ES-I3 (cell line): ENCODE measurements at regions not wholly inside any gene's neighbourhood (a gene's known extent, or its start where the extent isn't known, plus 50 kb on each side); places are given as distances from the start of the nearest gene placed in this dataset.

Experiments
- H3K36me3 ChIP-seq: 2 replicates; pipeline ENCODE4 v1.6.1; 2013; ENCODE audit warnings: mild to moderate bottlenecking, low read length, control low read depth, moderate library complexity; ENCODE audit not compliant: insufficient read depth
- H3K4me1 ChIP-seq: 2 replicates; pipeline ENCODE4 v1.6.1; 2013; ENCODE audit warnings: mild to moderate bottlenecking, control low read depth, low read length; ENCODE audit not compliant: insufficient read depth
- H3K9ac ChIP-seq: 2 replicates; pipeline ENCODE4 v1.6.1; 2013; ENCODE audit warnings: low read depth, mild to moderate bottlenecking, low read length, moderate library complexity
- H3K9me3 ChIP-seq: 2 replicates; pipeline ENCODE4 v1.6.1; 2013; ENCODE audit warnings: mild to moderate bottlenecking, low read length, moderate library complexity; ENCODE audit not compliant: control insufficient read depth, insufficient read depth

DNA sequence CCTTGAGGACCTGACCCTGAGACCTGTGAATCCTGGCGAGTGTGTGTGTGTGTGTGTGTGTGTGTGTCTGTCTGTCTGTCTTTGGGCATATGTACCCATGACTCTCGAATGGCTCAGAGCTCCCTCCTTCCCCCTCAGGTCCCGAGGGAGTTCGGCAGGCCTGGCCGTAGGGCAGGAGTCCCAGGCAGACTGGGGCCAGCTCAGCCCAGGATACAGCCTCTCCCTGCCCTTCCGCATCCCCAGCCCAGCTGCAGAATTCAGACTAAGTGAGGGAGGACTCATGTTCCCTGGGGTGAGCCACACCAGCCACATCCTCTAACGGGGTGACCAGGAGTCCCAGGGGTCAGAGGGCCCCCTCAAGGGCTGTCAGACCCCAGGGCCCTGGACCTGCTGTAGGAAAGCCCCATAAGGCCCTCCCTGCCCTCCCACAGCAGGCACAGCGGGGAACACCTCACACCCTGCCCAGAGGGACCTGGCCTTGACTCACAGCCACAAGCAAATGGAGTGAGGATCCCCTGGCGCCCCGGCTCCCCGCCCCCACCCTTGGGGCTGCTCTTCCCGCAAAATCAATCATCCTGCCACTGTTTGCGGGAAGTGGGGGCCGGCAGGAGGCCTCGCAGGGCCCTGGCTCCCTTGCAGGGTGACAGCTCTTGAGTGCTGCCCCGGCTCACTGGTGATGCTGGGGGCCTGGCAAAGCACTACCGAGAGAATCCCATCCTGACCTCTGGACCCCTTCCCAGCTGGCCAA, 101.7 kb upstream of the CASZ1 start:
- Histone ChIP-seq H3K36me3 (no peaks in the 10 kb centered on the region), H3K9me3 (no peaks in the 10 kb centered on the region), H3K9ac (no peak overlapping the region), H3K4me1 (peaks cover 31% of the 10 kb centered on the region)

DNA sequence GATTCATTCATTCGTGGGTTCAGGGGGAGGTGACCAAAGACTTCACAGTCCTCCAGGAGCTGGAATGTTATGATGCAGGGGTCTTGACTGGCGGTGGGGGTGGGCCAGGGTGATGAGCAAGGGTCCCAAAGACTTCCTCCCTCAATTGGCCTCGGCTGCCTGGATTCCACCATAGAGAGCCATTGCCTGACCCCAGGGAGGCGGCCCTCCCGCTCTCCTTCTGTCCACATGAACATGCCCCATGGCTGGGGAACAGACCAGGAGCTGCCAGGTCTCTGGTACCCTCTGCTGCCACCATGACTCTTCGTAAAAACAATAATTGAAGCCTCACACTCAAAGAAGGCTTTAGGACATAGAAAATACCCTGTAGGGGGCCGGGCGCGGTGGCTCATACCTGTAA, 102.5 kb upstream of the CASZ1 start:
- peaks cover 31% of the 10 kb centered on the region for H3K4me1 ChIP-seq
- H3K9ac ChIP-seq = no peak overlapping the region
- no peaks in the 10 kb centered on the region for H3K9me3 ChIP-seq
- no peaks in the 10 kb centered on the region for H3K36me3 ChIP-seq

DNA sequence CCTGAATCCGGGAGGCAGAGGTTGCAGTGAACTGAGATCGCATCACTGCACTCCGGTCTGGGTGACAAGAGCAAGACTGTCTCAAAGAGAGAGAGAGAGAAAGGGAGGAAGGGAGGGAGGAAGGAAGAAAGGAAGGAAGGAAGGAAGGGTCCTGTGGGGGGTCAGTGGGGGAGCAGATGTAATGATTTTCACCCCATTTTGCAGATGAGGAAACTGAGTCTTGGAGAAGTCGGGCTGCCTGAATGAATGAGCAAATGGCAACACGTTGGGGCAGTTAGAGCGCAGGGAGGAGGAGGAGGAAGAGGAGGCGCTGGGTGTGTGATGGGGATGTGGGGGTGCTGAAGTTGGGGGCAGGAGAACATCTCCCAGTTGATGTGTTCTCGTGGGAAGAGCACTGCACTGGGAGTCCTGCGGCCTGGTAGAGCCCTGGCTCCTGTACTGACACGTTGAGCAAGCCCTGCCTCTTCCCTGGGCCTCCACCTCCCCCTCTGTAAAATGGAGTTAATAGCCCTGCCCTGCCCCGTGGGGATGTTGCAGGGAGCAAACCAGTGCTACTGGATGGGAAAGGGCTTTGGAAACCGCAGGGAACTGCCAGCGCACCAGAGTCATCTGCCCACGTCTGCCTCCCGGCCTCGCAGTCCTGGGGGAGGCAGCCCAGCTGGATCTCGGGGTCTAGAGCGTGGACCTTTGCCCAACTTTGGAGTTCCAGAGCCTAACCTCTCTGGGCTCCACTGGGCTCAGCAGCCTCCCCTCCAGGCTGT, 103.2 kb upstream of the CASZ1 start:
- Histone ChIP-seq H3K4me1 (peaks cover 31% of the 10 kb centered on the region), H3K9ac (peak overlapping the region; percentile 19; the same call in 1 of the 2 replicates), H3K36me3 (no peaks in the 10 kb centered on the region), H3K9me3 (no peaks in the 10 kb centered on the region)

DNA sequence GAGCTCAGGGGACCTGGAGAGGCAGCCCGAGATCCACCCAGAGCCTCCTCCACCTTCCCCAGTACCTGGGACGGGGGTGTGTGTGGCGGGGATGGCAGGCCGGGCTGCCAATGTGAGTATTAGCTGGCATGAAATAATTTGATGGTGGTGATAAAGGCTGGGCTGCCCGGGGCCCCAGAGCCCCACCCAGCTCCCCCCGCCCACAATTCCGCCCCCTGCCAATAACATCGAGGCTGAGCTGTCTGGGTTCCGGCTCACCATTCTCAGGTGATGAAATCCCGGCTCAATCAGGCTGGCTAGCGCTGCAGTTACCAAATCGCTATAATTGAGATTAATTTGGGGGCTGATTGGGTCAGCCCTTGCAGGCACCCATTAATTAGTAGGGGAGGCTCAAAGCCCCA, 103.8 kb upstream of the CASZ1 start:
- peaks cover 31% of the 10 kb centered on the region for H3K4me1 ChIP-seq
- H3K36me3 ChIP-seq = no peaks in the 10 kb centered on the region
- peak overlapping the region; percentile 50 for H3K9ac ChIP-seq
- no peaks in the 10 kb centered on the region for H3K9me3 ChIP-seq

DNA sequence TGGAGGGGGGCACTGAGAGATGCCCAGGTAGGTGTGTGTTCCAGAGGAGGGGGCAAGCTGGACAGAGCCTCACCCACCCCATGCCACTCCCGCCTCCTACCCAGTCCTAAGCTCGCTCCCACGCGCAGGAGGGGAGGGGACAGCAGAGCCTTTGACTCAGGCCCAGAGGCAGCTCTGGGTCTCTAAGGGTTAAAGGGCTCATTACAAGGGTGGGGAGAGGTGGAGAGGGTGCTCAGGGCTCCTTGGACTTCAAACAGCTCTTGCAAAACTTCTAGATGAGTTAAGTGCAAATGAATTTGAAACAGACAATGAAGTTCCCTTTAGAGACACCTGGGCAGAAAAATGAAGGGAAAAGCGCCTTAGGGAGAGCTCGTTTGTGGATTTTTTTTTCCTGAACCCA, 104.2 kb upstream of the CASZ1 start:
- Histone ChIP-seq H3K9ac (peak overlapping the region; percentile 50), H3K36me3 (no peaks in the 10 kb centered on the region), H3K9me3 (no peaks in the 10 kb centered on the region), H3K4me1 (peaks cover 31% of the 10 kb centered on the region)

DNA sequence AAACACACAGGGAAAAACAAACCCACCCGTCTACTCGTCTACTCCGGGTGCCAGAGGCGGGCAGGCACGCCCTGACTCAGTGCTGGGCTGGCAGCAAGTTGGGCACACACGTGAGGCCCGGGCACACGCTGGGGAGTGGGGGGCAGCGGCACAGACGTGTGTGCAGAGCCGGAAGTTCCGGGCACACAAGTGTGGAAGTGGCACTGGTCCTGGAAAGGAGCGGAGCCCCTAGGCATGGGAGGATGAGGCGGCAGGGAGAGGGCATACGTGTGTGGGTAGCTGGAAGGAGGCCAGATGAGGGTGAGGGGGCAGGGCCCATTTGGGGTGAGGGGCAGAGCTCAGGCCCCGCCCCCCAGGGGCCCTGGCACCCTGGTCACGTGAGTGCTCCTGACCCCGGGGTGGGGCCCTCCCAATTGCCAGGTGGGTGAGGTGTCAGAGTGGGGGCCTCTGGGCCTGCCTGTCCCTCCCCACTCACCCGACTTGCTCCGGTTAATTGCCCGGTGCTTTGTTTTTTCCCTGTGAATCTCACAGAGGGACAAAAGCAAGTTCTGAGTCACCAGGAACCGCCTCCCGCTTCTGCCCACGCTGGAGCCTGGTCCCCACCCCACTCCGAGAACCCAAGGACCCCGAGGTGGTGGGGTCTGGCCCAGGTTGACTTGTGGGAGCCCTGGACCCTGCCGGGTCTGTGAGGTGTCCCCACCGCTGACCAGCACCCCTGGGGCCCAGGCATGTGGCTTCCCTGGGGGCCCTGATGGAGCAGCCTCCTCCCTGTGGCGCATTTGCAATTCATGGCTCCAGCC, 104.8 kb upstream of the CASZ1 start:
- H3K9me3 ChIP-seq = no peaks in the 10 kb centered on the region
- H3K36me3 ChIP-seq = no peaks in the 10 kb centered on the region
- peaks cover 31% of the 10 kb centered on the region for H3K4me1 ChIP-seq
- peak overlapping the region; percentile 50 for H3K9ac ChIP-seq

DNA sequence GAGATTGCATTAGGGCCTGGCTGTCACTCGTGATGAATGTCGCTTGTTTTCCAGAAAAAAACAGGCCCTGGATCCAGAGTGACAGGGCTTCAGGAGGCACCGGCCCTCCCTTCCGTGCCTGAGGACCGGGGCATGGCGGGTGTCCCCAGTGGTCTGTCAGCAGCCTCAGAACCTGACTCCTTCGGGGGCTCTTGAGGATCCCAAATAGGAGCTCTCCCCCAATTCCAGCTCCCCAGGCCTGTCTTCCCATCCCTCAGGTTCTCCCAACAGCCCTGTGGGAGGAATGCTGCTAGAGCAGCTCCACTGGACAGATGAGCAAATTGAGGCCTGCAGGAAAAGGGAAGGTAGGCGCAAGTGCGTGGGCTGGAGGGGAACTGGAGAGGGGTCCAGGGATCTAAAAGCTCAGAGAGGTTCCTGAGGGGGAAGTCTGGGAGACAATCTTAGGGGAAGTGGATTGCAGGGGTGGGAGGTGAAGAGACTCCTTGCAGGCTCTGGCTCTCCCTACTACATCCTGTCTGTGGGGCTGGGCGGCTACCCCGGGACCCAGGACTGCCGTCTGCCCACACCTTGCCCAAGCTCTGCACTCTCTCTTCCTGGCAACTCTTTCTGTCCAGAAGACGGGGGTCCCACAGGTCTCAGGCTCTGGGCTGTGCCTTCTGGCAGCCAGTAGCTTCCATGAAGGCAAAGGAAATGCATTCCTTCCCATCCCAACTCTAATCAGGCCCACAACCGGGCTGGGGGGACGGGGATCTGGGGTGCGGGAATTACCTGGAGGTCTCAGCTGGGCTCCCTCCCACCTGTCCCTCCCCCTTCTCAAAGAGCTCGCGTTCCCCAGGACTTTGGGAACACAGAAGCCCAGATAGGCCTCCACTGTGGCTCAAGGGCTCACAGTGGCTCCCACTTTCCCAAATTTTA, 105.7 kb upstream of the CASZ1 start:
- Histone ChIP-seq H3K36me3 (no peaks in the 10 kb centered on the region), H3K4me1 (peaks cover 31% of the 10 kb centered on the region), H3K9me3 (no peaks in the 10 kb centered on the region), H3K9ac (peak overlapping the region; percentile 50; the same call in 1 of the 2 replicates)

DNA sequence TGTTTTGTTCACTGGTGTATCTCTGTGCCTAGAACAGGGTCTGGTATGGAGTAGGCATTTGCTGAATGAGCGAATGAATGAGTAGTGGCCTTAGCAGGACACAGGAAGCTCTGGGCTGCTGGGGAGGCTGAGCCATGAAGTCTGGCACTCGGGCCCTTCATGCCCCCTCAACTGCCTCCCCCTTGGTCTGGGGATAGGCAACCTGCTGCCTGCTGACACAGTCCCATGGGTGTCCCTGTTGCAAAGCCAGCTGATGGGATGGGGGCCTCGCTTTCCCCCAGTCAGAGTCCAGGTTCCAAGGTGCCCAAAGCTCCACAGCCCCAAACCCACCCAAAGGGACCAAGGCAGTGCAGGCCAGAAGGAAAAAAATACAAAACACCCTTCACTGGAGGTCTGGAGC, 107.0 kb upstream of the CASZ1 start:
- H3K9me3 ChIP-seq = no peaks in the 10 kb centered on the region
- no peak overlapping the region for H3K9ac ChIP-seq
- peaks cover 30% of the 10 kb centered on the region for H3K4me1 ChIP-seq

DNA sequence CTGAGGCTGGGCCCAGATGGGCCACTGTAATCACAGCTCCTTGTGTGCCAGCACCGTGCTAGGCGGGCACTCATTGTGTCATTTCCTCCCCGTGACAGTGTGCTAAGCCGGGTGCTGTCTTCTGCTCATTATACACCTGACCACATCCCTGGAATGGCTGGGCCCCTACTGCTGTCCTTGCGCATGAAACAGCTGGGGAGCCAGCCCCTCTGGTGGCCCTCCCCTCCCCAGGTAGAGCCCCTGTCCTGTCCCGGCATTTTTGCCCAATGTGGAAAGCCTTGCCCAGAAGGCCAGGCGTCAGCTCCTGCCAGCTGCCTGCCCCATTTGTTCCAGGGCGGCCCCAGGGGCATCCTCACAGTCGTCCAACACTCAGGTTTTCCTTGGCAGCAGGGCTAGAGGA, 107.4 kb upstream of the CASZ1 start:
- no peaks in the 10 kb centered on the region for H3K36me3 ChIP-seq
- H3K4me1 ChIP-seq = peaks cover 27% of the 10 kb centered on the region
- H3K9ac ChIP-seq = no peak overlapping the region
- no peaks in the 10 kb centered on the region for H3K9me3 ChIP-seq

More for the DNA sequence above, 107.0 kb upstream of the CASZ1 start:
- H3K36me3 ChIP-seq = no peaks in the 10 kb centered on the region

DNA sequence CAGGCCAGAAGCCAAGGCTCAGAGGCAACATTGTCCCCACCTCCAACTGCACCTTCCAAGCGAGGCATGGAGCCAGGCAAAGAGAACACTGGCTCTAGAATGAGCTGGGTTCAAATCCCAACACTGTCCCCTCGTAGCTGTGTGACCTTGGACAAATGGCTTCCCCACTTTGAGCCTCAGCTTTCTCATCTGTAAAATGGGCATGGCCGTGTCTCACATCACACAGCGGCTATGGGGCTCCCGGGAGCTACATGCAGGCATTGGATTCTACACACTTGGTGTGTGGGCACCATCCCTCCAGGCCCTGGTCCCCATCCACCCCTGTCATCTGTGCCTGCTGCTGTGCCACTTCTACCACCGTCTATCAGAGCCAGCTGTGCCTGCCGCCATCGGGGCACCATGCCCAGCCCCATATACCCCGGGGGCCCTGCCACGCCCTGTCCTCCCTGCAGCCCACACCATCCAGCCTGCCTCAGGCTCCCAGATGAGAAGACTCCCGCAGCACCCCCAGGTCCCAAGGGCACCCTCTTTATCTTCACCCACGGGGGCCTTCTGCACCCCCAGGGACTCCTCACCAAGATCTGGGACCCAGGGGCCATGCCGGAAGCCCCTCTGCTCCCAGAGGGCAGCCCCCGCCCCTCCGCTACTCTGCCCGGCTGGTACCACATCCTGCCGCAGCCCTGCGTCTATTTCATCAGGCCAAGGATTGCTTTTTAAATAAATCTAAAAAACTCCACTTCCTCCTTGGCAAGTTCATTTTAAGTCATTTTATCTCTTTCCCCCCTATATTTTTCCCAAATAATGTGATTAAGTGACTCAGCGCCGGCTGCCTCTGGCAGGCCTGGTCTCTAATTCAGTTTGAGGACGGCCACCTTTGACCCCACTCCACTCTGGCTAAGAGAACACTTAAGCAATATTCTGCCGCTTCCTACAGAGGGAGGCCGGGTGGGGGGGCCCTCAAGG, 107.8 kb upstream of the TARDBP start:
- no peak overlapping the region for H3K9ac ChIP-seq
- no peaks in the 10 kb centered on the region for H3K36me3 ChIP-seq
- H3K4me1 ChIP-seq = peaks cover 25% of the 10 kb centered on the region
- no peaks in the 10 kb centered on the region for H3K9me3 ChIP-seq

DNA sequence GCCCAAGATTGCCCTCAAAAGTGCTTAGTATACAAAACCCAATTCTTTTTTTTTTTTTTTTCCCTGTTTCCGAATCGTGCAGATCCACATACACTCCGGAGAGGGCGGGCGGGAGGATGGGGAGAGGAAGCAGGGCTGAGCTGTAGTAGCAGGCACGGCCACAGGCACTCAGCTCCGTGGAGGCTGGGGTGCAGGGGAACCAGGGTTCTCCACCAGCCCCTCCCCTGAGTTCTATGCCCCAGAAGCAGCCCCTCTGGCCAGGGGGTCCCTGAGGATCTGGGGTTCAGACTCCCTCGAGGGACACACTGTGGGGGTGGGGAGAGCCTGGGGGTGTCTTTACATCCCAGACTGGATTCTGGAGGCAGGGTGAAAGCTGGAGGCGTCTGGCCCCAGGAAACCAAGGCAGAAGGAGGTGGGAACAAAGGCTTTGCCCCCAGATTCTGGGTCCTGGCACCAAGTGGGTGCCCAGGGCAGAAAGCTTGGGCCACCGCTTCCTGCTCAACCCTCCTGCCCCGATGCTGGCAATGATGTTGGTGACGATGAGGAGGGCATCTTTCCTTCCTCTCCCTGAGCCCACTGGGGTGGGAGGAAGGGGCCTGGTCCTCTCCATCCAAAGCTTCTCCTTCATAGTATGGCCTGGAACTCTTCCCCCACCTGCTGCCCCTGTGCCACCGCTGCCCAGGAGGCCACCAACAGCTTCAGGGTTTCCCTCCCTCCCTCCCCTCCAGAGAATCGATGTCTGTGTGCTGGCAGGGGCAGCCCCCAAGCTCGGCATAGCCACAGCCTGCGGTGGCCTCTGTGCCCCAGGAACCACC, 106.4 kb upstream of the TARDBP start:
- H3K36me3 ChIP-seq = no peaks in the 10 kb centered on the region
- no peaks in the 10 kb centered on the region for H3K9me3 ChIP-seq
- peaks cover 21% of the 10 kb centered on the region for H3K4me1 ChIP-seq
- no peak overlapping the region for H3K9ac ChIP-seq

DNA sequence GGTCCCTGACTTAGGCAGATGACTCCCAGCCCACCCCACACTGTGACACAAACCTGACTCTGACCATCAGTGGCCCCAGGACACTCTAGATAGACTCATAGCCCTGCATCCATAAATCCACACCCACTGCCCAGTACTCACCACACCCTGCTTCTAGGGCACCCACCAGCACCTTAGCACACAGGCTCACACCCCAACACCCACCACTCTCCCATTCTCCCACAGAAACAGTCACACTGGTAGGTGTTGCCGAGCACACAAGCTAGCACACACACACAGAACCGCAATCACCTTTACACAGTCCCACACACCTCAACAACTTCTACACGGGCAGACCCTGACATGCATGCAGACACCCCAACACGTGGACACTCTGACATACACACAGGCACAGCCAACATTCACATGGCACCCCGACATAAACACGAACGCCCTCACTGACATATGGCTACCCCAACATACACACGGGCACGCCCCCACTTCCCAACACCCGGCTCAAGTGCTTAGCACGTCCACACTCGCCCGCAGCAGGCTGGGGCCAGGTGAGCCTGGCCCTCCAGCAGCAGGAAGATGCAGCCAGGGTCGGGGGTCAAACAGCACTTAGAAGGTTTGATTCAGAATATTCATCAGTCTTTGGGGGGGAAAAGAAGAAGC, 105.5 kb upstream of the TARDBP start:
- Histone ChIP-seq H3K9me3 (no peaks in the 10 kb centered on the region), H3K9ac (no peak overlapping the region)

More for the DNA sequence above, 105.5 kb upstream of the TARDBP start:
- Histone ChIP-seq H3K36me3 (no peaks in the 10 kb centered on the region), H3K4me1 (peaks cover 13% of the 10 kb centered on the region)
